Esophagus squamous epithelium (tissue), 5 donors: ENCODE measurements at regions not wholly inside any gene's neighbourhood (a gene's known extent, or its start where the extent isn't known, plus 50 kb on each side); places are given as distances from the start of the nearest gene placed in this dataset.

Experiments
- DNase-seq: peaks from one replicate; lab custom pipeline; 2025; lab: John Stamatoyannopoulos, UW
- H3K27ac ChIP-seq, 4 donors: fragments of 200-600 bp; sonication (generic); one replicate each; pipeline ENCODE4 v1.5.1; 2016 to 2019; ENCODE audit warnings: mild to moderate bottlenecking in 1 of 4
- H3K27me3 ChIP-seq, 4 donors: fragments of 200-600 bp; sonication (generic); 1 replicate in 3 of 4; 2 replicates in 1 of 4; pipeline versions ENCODE4 v1.5.1 to v1.6.0; 2017 to 2021; ENCODE audit warnings: antibody characterized with exemption in 1 of 4
- H3K36me3 ChIP-seq, 3 donors: fragments of 200-600 bp; sonication (generic); one replicate each; pipeline ENCODE4 v1.5.1; 2016 to 2019
- H3K4me1 ChIP-seq, 3 donors: fragments of 200-600 bp; sonication (generic); one replicate each; pipeline ENCODE4 v1.5.1; 2017 to 2019
- H3K4me3 ChIP-seq, 4 donors: fragments of 200-600 bp; sonication (generic); 1 replicate in 3 of 4; 2 replicates in 1 of 4; pipeline ENCODE4 v1.5.1; 2016 to 2019; ENCODE audit warnings: mild to moderate bottlenecking in 2 of 4, moderate library complexity in 1 of 4
- H3K9me3 ChIP-seq, 3 donors: fragments of 200-600 bp; sonication (generic); one replicate each; pipeline ENCODE4 v1.5.1; 2016 to 2019
- POLR2A ChIP-seq, 4 donors: fragments of 450-650 bp; IDR thresholded peaks; one replicate each; pipeline ENCODE4 v1.6.1; 2017; ENCODE audit warnings: antibody characterized with exemption in 4 of 4, mild to moderate bottlenecking in 4 of 4, moderate library complexity in 3 of 4
- WGBS, 2 donors: methylation state at CpG; one replicate each; pipeline ENCODE4 v1.1.5; 2018; 5-methylcytosine and 5-hydroxymethylcytosine counted together
- intact Hi-C: fragments of 100-400 bp; cut with DNase I; formaldehyde crosslinking; loops from one replicate; pipeline ENCODE4 v1.15.0; 2022
- TF ChIP-seq, protein P1 (sequence below), 6 experiments: fragments of 450-650 bp in 4 of 6; fragments of 200-600 bp in 2 of 6; sonication (generic) in 2 of 6; IDR thresholded peaks; one replicate each; pipeline ENCODE4 v1.5.1; 2016 to 2019; ENCODE audit warnings: antibody characterized with exemption in 6 of 6, mild to moderate bottlenecking in 4 of 6, moderate library complexity in 4 of 6
- donor health status: DM: yes; HTN: yes; CAD: no.

DNA sequence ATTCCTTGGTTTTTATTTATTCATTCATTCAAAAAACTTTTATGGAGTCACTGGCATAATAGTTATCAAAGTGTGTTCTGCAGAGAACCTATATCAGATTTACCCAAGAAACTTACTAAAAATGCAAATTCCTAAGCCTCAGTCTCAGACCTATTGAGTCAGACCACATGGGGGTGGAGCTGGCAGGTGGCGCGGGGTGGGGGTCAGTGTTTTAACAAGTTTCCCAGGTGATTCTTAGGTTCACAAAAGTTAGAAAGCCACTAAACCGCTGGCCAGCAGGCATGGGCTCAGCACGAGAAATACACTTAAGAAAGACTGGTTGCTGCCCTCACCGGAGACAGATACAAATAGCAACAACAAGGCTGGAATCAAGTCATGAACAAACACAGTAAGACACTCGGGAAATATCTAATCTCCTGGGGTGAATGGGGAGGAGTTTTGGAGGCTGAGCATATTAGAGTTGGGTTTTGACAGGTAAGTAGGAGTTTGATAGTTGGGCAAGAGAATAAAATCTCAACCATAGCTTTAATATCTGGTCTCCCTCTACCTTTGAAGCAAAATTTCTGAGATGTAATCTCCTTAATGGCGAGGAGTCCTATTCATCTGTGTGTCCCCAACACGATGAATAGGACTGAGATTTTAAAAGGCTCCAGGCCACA lies 167.5 kb upstream of the NECTIN1 start:
- 79 to 82% methylated on average over 8 of the region's 8 CpGs for WGBS, 2 donors
- TF ChIP-seq, protein P1, sequence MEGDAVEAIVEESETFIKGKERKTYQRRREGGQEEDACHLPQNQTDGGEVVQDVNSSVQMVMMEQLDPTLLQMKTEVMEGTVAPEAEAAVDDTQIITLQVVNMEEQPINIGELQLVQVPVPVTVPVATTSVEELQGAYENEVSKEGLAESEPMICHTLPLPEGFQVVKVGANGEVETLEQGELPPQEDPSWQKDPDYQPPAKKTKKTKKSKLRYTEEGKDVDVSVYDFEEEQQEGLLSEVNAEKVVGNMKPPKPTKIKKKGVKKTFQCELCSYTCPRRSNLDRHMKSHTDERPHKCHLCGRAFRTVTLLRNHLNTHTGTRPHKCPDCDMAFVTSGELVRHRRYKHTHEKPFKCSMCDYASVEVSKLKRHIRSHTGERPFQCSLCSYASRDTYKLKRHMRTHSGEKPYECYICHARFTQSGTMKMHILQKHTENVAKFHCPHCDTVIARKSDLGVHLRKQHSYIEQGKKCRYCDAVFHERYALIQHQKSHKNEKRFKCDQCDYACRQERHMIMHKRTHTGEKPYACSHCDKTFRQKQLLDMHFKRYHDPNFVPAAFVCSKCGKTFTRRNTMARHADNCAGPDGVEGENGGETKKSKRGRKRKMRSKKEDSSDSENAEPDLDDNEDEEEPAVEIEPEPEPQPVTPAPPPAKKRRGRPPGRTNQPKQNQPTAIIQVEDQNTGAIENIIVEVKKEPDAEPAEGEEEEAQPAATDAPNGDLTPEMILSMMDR (IDR thresholded peaks at IDR 0.05): no peak
- TF ChIP-seq POLR2A (IDR thresholded peaks at IDR 0.05): no peak
- DNase-seq: no peak
- peaks cover 0 to 20% (median 0%) of the 10 kb centered on the region in 4 donors for H3K27me3 ChIP-seq
- H3K27ac ChIP-seq: no peak overlapping the region
- H3K9me3 ChIP-seq: no peaks in the 10 kb centered on the region
- peaks cover 0 to 2% (median 0%) of the 10 kb centered on the region in 3 donors for H3K4me1 ChIP-seq
- no peaks in the 10 kb centered on the region for H3K36me3 ChIP-seq
- intact Hi-C loops: no loop called here
- no peak overlapping the region for H3K4me3 ChIP-seq

DNA sequence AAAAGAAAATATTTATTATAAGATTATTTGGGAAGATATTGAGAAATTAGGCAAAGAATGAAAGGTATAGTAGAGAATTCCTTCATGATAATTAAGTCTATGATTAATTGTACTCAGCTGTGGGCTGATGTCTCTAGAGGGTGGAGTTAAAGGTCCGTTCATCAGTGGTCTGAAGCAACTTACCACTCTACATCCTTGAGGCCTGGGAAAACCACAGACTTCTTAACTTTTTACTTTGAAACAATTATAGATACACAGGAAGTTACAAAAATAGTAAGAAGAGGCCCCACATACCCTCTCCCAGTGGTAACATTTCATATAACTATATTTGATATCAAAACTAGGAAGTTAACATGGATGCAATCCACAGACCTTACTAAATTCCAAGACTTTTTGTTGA lies 167.0 kb upstream of the NECTIN1 start:
- Histone ChIP-seq H3K27ac (no peak overlapping the region), H3K27me3 (peaks cover 0 to 23% (median 0%) of the 10 kb centered on the region in 4 donors), H3K4me1 (peaks cover 0 to 7% (median 0%) of the 10 kb centered on the region in 3 donors), H3K9me3 (no peaks in the 10 kb centered on the region), H3K36me3 (no peaks in the 10 kb centered on the region), H3K4me3 (no peak overlapping the region)
- 13 to 56% methylated on average over 1 of the region's 1 CpG for WGBS, 2 donors
- intact Hi-C loops: no loop called here
- TF ChIP-seq POLR2A (IDR thresholded peaks at IDR 0.05): no peak
- TF ChIP-seq, protein P1 (IDR thresholded peaks at IDR 0.05): no peak
- no peak for DNase-seq

DNA sequence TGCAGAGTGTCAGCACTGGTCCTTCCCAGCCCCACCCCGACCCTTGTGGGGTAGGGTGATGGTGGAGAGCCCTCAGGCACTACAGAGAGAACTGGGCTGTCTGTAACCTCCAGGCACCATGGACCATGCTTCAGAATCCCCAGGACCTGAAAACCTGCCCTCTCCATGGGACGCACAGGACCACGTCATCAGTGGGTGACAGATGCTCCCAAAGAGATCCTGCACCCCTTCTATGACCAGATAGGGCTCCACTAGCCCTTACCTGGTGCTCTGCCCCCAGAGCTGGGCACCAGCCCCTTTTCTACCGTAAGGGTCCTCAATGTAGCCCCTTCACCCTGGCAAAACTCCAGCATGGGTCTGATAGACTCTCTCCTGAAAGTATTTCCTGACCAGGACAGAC lies 165.9 kb upstream of the NECTIN1 start:
- 93 to 100% methylated on average over 2 to 3 of the region's 4 CpGs for WGBS, 2 donors

GRCh38 chr11:119892311-119892808 lies 163.4 kb upstream of the NECTIN1 start:
- TF ChIP-seq POLR2A (IDR thresholded peaks at IDR 0.05): no peak
- TF ChIP-seq, protein P1 (IDR thresholded peaks at IDR 0.05): no peak
- no peak overlapping the region for H3K27ac ChIP-seq
- intact Hi-C loops: no loop called here
- H3K9me3 ChIP-seq: no peaks in the 10 kb centered on the region
- peaks cover 0 to 13% (median 0%) of the 10 kb centered on the region in 3 donors for H3K4me1 ChIP-seq
- DNase-seq: no peak
- H3K27me3 ChIP-seq: peaks cover 0 to 51% (median 0%) of the 10 kb centered on the region in 4 donors
- H3K4me3 ChIP-seq: no peak overlapping the region
- no peaks in the 10 kb centered on the region for H3K36me3 ChIP-seq
- WGBS, 2 donors: 63 to 92% methylated on average over 2 to 5 of the region's 16 CpGs

More for the DNA sequence above, 165.9 kb upstream of the NECTIN1 start:
- Histone ChIP-seq H3K4me1 (peaks cover 0 to 13% (median 0%) of the 10 kb centered on the region in 3 donors), H3K27ac (no peak overlapping the region), H3K36me3 (no peaks in the 10 kb centered on the region), H3K9me3 (no peaks in the 10 kb centered on the region), H3K4me3 (no peak overlapping the region), H3K27me3 (peaks cover 0 to 26% (median 0%) of the 10 kb centered on the region in 4 donors)
- no peak for DNase-seq
- TF ChIP-seq POLR2A (IDR thresholded peaks at IDR 0.05): no peak
- TF ChIP-seq, protein P1 (IDR thresholded peaks at IDR 0.05): no peak
- intact Hi-C loops: no loop called here

GRCh38 chr11:119891055-119891768 lies 162.2 kb upstream of the NECTIN1 start:
- intact Hi-C loops: no loop called here
- Histone ChIP-seq H3K27ac (no peak overlapping the region), H3K4me1 (peaks cover 0 to 13% (median 0%) of the 10 kb centered on the region in 3 donors), H3K4me3 (no peak overlapping the region), H3K36me3 (no peaks in the 10 kb centered on the region), H3K27me3 (peaks cover 0 to 62% (median 0%) of the 10 kb centered on the region in 4 donors), H3K9me3 (no peaks in the 10 kb centered on the region)
- DNase-seq: no peak
- no peak for TF ChIP-seq POLR2A (IDR thresholded peaks at IDR 0.05)
- 32 to 66% methylated on average over 12 to 15 of the region's 16 CpGs for WGBS, 2 donors
